GM12878 (cell line): ENCODE measurements at regions not wholly inside any gene's neighbourhood (a gene's known extent, or its start where the extent isn't known, plus 50 kb on each side); places are given as distances from the start of the nearest gene placed in this dataset.

Experiments
- ATAC-seq: fragments of 200-7000 bp; cut with Tn5 transposase; 3 replicates; pipeline ENCODE4 v1.9.1; 2020; ENCODE audit warnings: mild to moderate bottlenecking, moderate library complexity
- BruUV-seq: library from RNA; stranded (reverse); fragments of 400-500 nt; replicated peaks from 2 replicates; lab custom pipeline; 2021; lab: Mats Ljungman, UMichigan
- CTCF ChIA-PET: fragments of 300-600 bp; sonication (Branson Sonifier 250); formaldehyde crosslinking; extraction: SDS; loops from one replicate; lab custom pipeline; 2021; ENCODE audit warnings: inconsistent platforms; lab: Yijun Ruan, JAX
- POLR2A ChIA-PET: fragments of 350-600 bp; formaldehyde crosslinking; extraction: SDS; loops from one replicate; lab custom pipeline; 2021; ENCODE audit warnings: inconsistent platforms; lab: Charles Lee
- RAD21 ChIA-PET: fragments of 300-600 bp; sonication (Branson Sonifier 250); formaldehyde crosslinking; loops from one replicate; lab custom pipeline; 2023; ENCODE audit warnings: antibody characterized with exemption; ENCODE audit not compliant: unreplicated experiment; lab: Charles Lee
- SMC1A ChIA-PET: fragments of 300-600 bp; sonication (Branson Sonifier 250); formaldehyde crosslinking; loops from one replicate; lab custom pipeline; 2023; ENCODE audit not compliant: unreplicated experiment, uncharacterized antibody; lab: Charles Lee
- DNase-seq: peaks from one replicate; pipeline ENCODE4 v3.0.0-alpha.2; 2011; ENCODE audit warnings: low read depth, low spot score
- FAIRE-seq: peaks from 3 replicates; lab custom pipeline; 2011; peaks lifted over from hg19 to GRCh38; lab: Jason Lieb, UNC
- H2AFZ ChIP-seq: 2 replicates; pipeline ENCODE4 v1.6.0; 2011; ENCODE audit warnings: low read depth, low read length, control low read depth; ENCODE audit not compliant: control insufficient read depth
- H3K27ac ChIP-seq: 2 replicates; pipeline ENCODE4 v1.5.1; 2011; ENCODE audit warnings: control low read depth; ENCODE audit not compliant: control insufficient read depth, insufficient read depth
- H3K27me3 ChIP-seq, 2 experiments: replicated peaks in 1 of 2; 2 replicates each; pipeline versions ENCODE4 v1.6.0 to v1.6.1; 2011; ENCODE audit warnings: low read length in 1 of 2; ENCODE audit not compliant: control insufficient read depth in 2 of 2, insufficient read depth in 2 of 2
- H3K36me3 ChIP-seq, 2 experiments: 2 replicates each; pipeline ENCODE4 v1.5.1; 2011; ENCODE audit warnings: low read length in 1 of 2; ENCODE audit not compliant: control insufficient read depth in 2 of 2, insufficient read depth in 2 of 2
- H3K4me1 ChIP-seq: 2 replicates; pipeline ENCODE4 v1.6.1; 2011; ENCODE audit warnings: mild to moderate bottlenecking, low read length, moderate library complexity, mixed read lengths; ENCODE audit not compliant: control insufficient read depth, insufficient read depth
- H3K4me2 ChIP-seq: 2 replicates; pipeline ENCODE4 v1.6.0; 2011; ENCODE audit warnings: control low read depth; ENCODE audit not compliant: control insufficient read depth, insufficient read depth
- H3K4me3 ChIP-seq: fragments of 200-600 bp; sonication (generic); 2 replicates; pipeline ENCODE4 v1.5.1; 2016
- H3K79me2 ChIP-seq: 2 replicates; pipeline ENCODE4 v1.6.0; 2011; ENCODE audit warnings: low read length; ENCODE audit not compliant: control insufficient read depth, insufficient read depth
- H3K9ac ChIP-seq: 2 replicates; pipeline ENCODE4 v1.8.0; 2011; ENCODE audit warnings: low read length, control low read depth, mixed read lengths; ENCODE audit not compliant: control insufficient read depth, insufficient read depth
- H3K9me3 ChIP-seq: replicated peaks from 3 replicates; pipeline ENCODE4 v1.5.1; 2011; ENCODE audit warnings: mild to moderate bottlenecking, low read length; ENCODE audit not compliant: control insufficient read depth, insufficient read depth
- H4K20me1 ChIP-seq: 2 replicates; pipeline ENCODE4 v1.6.0; 2011; ENCODE audit not compliant: control insufficient read depth, insufficient read depth
- BMI1 ChIP-seq: fragments of 450-650 bp; IDR thresholded peaks from 2 replicates; pipeline ENCODE4 v1.6.1; 2016; ENCODE audit warnings: mild to moderate bottlenecking, moderate library complexity, borderline replicate concordance
- CHD1 ChIP-seq: IDR thresholded peaks from 2 replicates; pipeline ENCODE4 v1.6.1; 2012; ENCODE audit warnings: low read depth, low read length, improper control_type of control experiment
- EZH2 ChIP-seq: IDR thresholded peaks from 2 replicates; pipeline ENCODE4 v1.6.1; 2012; ENCODE audit warnings: low read depth, mild to moderate bottlenecking, control low read depth, inconsistent platforms, low read length, borderline replicate concordance; ENCODE audit not compliant: control insufficient read depth
- FOXM1 ChIP-seq: IDR thresholded peaks from 2 replicates; pipeline ENCODE4 v1.6.1; 2012; ENCODE audit warnings: low read depth, mild to moderate bottlenecking, inconsistent platforms, low read length, moderate library complexity
- HDGF ChIP-seq: fragments of 450-650 bp; IDR thresholded peaks from 2 replicates; pipeline ENCODE4 v1.6.1; 2016; ENCODE audit warnings: antibody characterized with exemption
- KAT2A ChIP-seq: conservative IDR thresholded peaks from 2 replicates; pipeline ENCODE4 v1.6.1; 2011; ENCODE audit warnings: low read depth, low read length; ENCODE audit not compliant: control insufficient read depth
- KDM1A ChIP-seq: fragments of 200-600 bp; sonication (generic); IDR thresholded peaks from 2 replicates; pipeline ENCODE4 v1.6.1; 2016; ENCODE audit warnings: borderline replicate concordance
- NRF1 ChIP-seq: conservative IDR thresholded peaks from 2 replicates; pipeline ENCODE4 v1.6.1; 2011; ENCODE audit warnings: mild to moderate bottlenecking, low read depth, low read length, improper control_type of control experiment
- POLR2A ChIP-seq: IDR thresholded peaks from 2 replicates; pipeline ENCODE4 v1.6.1; 2011; ENCODE audit warnings: low read depth, mild to moderate bottlenecking, low read length
- SPI1 ChIP-seq: IDR thresholded peaks from 2 replicates; pipeline ENCODE4 v1.6.1; 2011; ENCODE audit warnings: low read depth, mild to moderate bottlenecking, low read length, moderate library complexity, borderline replicate concordance; ENCODE audit not compliant: insufficient read depth
- TCF12 ChIP-seq: IDR thresholded peaks from 2 replicates; pipeline ENCODE4 v1.6.1; 2011; ENCODE audit warnings: low read depth, mild to moderate bottlenecking, low read length
- TCF3 ChIP-seq: IDR thresholded peaks from 2 replicates; pipeline ENCODE4 v1.6.1; 2012; ENCODE audit warnings: low read depth, mild to moderate bottlenecking, low read length, borderline replicate concordance; ENCODE audit not compliant: insufficient read depth
- TCF7 ChIP-seq: IDR thresholded peaks from 2 replicates; pipeline ENCODE4 v1.6.1; 2014; ENCODE audit warnings: antibody characterized with exemption, borderline replicate concordance
- ZNF622 ChIP-seq: fragments of 450-650 bp; IDR thresholded peaks from 2 replicates; pipeline ENCODE4 v1.6.1; 2017; ENCODE audit warnings: mild to moderate bottlenecking, inconsistent platforms
- WGBS: methylation state at CpG from one replicate; pipeline ENCODE4 v1.1.6; 2016; ENCODE audit warnings: low lambda C conversion rate; ENCODE audit not compliant: insufficient replicate concordance, insufficient coverage; ENCODE audit errors: missing lambda C conversion rate; 5-methylcytosine and 5-hydroxymethylcytosine counted together
- in situ Hi-C: fragments of 300-500 bp; cut with MboI; formaldehyde crosslinking; loops from 9 replicates; pipeline ENCODE4 v1.14.3; 2018; ENCODE audit warnings: mixed read lengths
- intact Hi-C: fragments of 100-400 bp; cut with micrococcal nuclease; formaldehyde crosslinking; loops from one replicate; pipeline ENCODE4 v1.14.2; 2022; ENCODE audit not compliant: unreplicated experiment
- TF ChIP-seq, protein P1 (sequence below): IDR thresholded peaks from 2 replicates; pipeline ENCODE4 v1.6.1; 2012; ENCODE audit warnings: low read depth, low read length, improper control_type of control experiment

DNA sequence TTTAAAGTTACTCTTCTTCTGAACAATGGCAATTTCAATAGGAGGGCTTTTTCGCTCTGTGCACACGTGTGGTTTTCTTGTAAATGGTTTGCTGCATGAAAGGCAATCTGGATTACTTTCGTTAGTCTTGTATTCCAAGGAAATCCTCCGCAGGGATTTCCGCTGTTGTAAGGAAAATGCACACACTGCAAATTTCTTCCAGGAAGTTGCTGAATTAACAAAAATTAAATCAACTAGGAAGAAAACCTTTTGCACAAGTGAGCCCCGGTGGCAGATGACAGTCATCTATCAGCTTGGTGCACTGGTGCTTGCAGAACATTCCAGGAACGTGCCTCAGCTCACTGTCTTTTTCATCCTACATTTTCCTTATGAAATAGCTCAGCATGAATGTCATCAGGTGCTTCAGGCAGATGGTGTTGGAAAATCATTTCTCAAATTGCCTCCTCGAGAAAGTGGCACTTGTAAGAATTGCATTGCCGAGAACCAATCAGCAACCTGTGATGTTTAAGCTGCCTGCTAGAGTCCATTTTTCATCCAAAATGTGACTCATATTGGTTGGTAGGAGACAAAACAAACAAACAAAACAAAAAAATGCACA, 272.4 kb upstream of the VCX start:
- RAD21 ChIA-PET: no interaction called here
- no peaks in the 10 kb centered on the region for H3K9me3 ChIP-seq
- H4K20me1 ChIP-seq: no peaks in the 10 kb centered on the region
- in situ Hi-C loops (no loop called here), intact Hi-C loops (no loop called here)
- no peaks in the 10 kb centered on the region for H3K79me2 ChIP-seq
- TF ChIP-seq KDM1A (no peak), KAT2A (no peak), TCF3 (no peak)
- no peak overlapping the region for H3K4me2 ChIP-seq
- POLR2A ChIA-PET: no interaction called here
- H3K27ac ChIP-seq: no peak overlapping the region
- CTCF ChIA-PET: no interaction called here
- no peaks in the 10 kb centered on the region for H3K36me3 ChIP-seq
- H3K4me1 ChIP-seq: no peaks in the 10 kb centered on the region
- BruUV-seq: no TSS peak
- ATAC-seq: no peak
- H3K9ac ChIP-seq: no peak overlapping the region
- no peak for DNase-seq
- FAIRE-seq: no peak
- no peak overlapping the region for H2AFZ ChIP-seq
- WGBS: 41% methylated on average over 9 of the region's 9 CpGs
- no peak overlapping the region for H3K4me3 ChIP-seq
- SMC1A ChIA-PET: no interaction called here
- no peaks in the 10 kb centered on the region for H3K27me3 ChIP-seq

DNA sequence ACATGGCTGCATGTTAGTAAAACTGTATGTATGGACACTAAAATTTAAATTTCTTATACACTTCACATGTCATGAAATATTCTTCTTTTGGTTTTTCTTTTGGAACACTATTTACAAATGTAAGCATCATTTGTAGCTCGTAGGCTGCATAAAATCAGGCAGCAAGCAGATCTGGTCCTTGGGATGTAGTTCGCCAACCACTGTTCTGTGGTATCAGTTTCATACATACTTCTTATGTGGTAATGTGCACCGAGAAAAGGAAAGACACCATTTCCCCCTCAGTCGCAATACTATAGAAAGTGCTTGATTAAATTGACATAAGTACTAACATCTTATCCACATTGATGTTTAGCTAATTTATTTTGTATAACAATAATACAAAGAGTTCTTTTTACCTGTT, 274.4 kb upstream of the VCX start:
- WGBS: 42% methylated on average over 4 of the region's 4 CpGs

More for the DNA sequence above, 274.4 kb upstream of the VCX start:
- DNase-seq (no peak), ATAC-seq (no peak), FAIRE-seq (no peak)
- no TSS peak for BruUV-seq
- in situ Hi-C loops: no loop called here
- Histone ChIP-seq H3K79me2 (no peaks in the 10 kb centered on the region), H3K9ac (no peak overlapping the region), H3K27me3 (no peaks in the 10 kb centered on the region), H3K4me3 (no peak overlapping the region), H3K9me3 (no peaks in the 10 kb centered on the region)
- ChIA-PET POLR2A (no interaction called here), SMC1A (interaction anchor here (0.6 to 1.2 kb wide), 3 partner anchors 9 to 332 kb away, joined by 3 read pairs; no protein-coding TSS in a partner anchor), CTCF (no interaction called here)
- TF ChIP-seq HDGF (no peak), BMI1 (no peak), CHD1 (no peak), TCF7 (no peak), NRF1 (no peak), EZH2 (no peak), ZNF622 (no peak), TCF12 (no peak), SPI1 (no peak), FOXM1 (no peak), POLR2A (no peak)
- TF ChIP-seq, protein P1, sequence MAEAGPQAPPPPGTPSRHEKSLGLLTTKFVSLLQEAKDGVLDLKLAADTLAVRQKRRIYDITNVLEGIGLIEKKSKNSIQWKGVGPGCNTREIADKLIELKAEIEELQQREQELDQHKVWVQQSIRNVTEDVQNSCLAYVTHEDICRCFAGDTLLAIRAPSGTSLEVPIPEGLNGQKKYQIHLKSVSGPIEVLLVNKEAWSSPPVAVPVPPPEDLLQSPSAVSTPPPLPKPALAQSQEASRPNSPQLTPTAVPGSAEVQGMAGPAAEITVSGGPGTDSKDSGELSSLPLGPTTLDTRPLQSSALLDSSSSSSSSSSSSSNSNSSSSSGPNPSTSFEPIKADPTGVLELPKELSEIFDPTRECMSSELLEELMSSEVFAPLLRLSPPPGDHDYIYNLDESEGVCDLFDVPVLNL: no peak
- TF ChIP-seq, all 136 proteins: peak for 0
- Histone ChIP-seq H3K4me2 (no peak overlapping the region), H3K36me3 (no peaks in the 10 kb centered on the region), H3K4me1 (no peaks in the 10 kb centered on the region), H4K20me1 (no peaks in the 10 kb centered on the region), H3K27ac (no peak overlapping the region), H2AFZ (no peak overlapping the region)
- intact Hi-C loops: no loop called here
- RAD21 ChIA-PET: interaction anchor here (0.8 kb wide), 1 partner anchor 9 kb away, joined by 3 read pairs; no protein-coding TSS in a partner anchor
